Lung (tissue), 11 donors: ENCODE measurements at regions not wholly inside any gene's neighbourhood (a gene's known extent, or its start where the extent isn't known, plus 50 kb on each side); places are given as distances from the start of the nearest gene placed in this dataset.

ENCODE experiments used
- ATAC-seq: fragments of 200-7000 bp; cut with Tn5 transposase; one replicate; pipeline ENCODE4 v1.9.1; 2020; ENCODE audit warnings: moderate number of reproducible peaks; ENCODE audit not compliant: insufficient read depth, low FRiP score
- DNase-seq, 3 donors: peaks; one replicate each; pipeline ENCODE4 v3.0.0-alpha.2; 2013 to 2017
- H3K27ac ChIP-seq, 2 donors: one replicate each; pipeline ENCODE4 v1.5.1; 2013; ENCODE audit warnings: mild to moderate bottlenecking in 2 of 2, moderate library complexity in 2 of 2, control low read depth in 1 of 2, inconsistent platforms in 1 of 2, low read depth in 1 of 2, low read length in 1 of 2
- H3K27me3 ChIP-seq, 3 donors: one replicate each; pipeline ENCODE4 v1.5.1; 2013; ENCODE audit warnings: low read length in 2 of 3; ENCODE audit not compliant: control insufficient read depth in 3 of 3, insufficient read depth in 3 of 3
- H3K36me3 ChIP-seq, 4 donors: one replicate each; pipeline ENCODE4 v1.5.1; 2013; ENCODE audit warnings: low read length in 4 of 4, mild to moderate bottlenecking in 1 of 4, moderate library complexity in 1 of 4; ENCODE audit not compliant: control insufficient read depth in 4 of 4, insufficient read depth in 4 of 4
- H3K4me1 ChIP-seq, 5 donors: one replicate each; pipeline ENCODE4 v1.5.1; 2013; ENCODE audit warnings: low read length in 5 of 5, mild to moderate bottlenecking in 2 of 5, moderate library complexity in 1 of 5; ENCODE audit not compliant: control insufficient read depth in 5 of 5, insufficient read depth in 5 of 5
- H3K4me3 ChIP-seq: one replicate; pipeline ENCODE4 v1.5.1; 2013; ENCODE audit warnings: mild to moderate bottlenecking, control low read depth, moderate library complexity
- H3K9ac ChIP-seq, 2 donors: one replicate each; pipeline ENCODE4 v1.5.1; 2013; ENCODE audit warnings: low read length in 2 of 2, control low read depth in 1 of 2; ENCODE audit not compliant: insufficient read depth in 1 of 2
- H3K9me3 ChIP-seq, 4 donors: one replicate each; pipeline ENCODE4 v1.5.1; 2013; ENCODE audit warnings: low read length in 3 of 4, mild to moderate bottlenecking in 1 of 4, moderate library complexity in 1 of 4; ENCODE audit not compliant: control insufficient read depth in 4 of 4, insufficient read depth in 3 of 4
- CTCF ChIP-seq: IDR thresholded peaks from 2 replicates; pipeline ENCODE4 v1.5.1; 2012; ENCODE audit warnings: mild to moderate bottlenecking; ENCODE audit errors: control extremely low read depth, extremely low read depth
- WGBS, 2 donors: extraction: QIAGEN DNeasy Blood & Tissue Kit; methylation state at CpG; one replicate each; pipeline ENCODE4 v1.1.7; 2013; 5-methylcytosine and 5-hydroxymethylcytosine counted together
- donor health status: control.
- donor health status: control.
- donor health status: Bipolar disorder and iron deficiency.
- donor health status: healthy.
- donor health status: DM: yes; HTN: yes; CAD: no.

GRCh38 chr16:89033796-89034572 lies 57.0 kb upstream of the CBFA2T3 start:
- Histone ChIP-seq H3K27me3 (peaks cover 5 to 18% (median 6%) of the 10 kb centered on the region in 3 donors), H3K36me3 (no peaks in the 10 kb centered on the region), H3K9ac (no peak overlapping the region), H3K4me3 (no peak overlapping the region), H3K27ac (no peak overlapping the region), H3K9me3 (no peaks in the 10 kb centered on the region), H3K4me1 (no peaks in the 10 kb centered on the region)
- TF ChIP-seq CTCF: no peak
- DNase-seq (no peak), ATAC-seq (no peak)
- 88 to 89% methylated on average over 31 of the region's 31 CpGs for WGBS, 2 donors

- 57 to 63% methylated on average over 10 of the region's 10 CpGs for WGBS, 2 donors
- no peak overlapping the region for H3K9ac ChIP-seq
- peaks cover 5 to 18% (median 6%) of the 10 kb centered on the region in 3 donors for H3K27me3 ChIP-seq
- no peak overlapping the region for H3K4me3 ChIP-seq
- H3K4me1 ChIP-seq: no peaks in the 10 kb centered on the region
- H3K36me3 ChIP-seq: no peaks in the 10 kb centered on the region
- TF ChIP-seq CTCF: no peak
- ATAC-seq (no peak), DNase-seq (no peak)
- no peak overlapping the region for H3K27ac ChIP-seq
- H3K9me3 ChIP-seq: no peaks in the 10 kb centered on the region
These were observed 57.6 kb upstream of the CBFA2T3 start for GRCh38 chr16:89034573-89034961.

- ATAC-seq (no peak), DNase-seq (no peak)
- Histone ChIP-seq H3K36me3 (no peaks in the 10 kb centered on the region), H3K27me3 (peaks cover 5 to 18% (median 6%) of the 10 kb centered on the region in 3 donors), H3K4me1 (no peaks in the 10 kb centered on the region), H3K9me3 (no peaks in the 10 kb centered on the region), H3K4me3 (no peak overlapping the region), H3K27ac (no peak overlapping the region), H3K9ac (no peak overlapping the region)
- WGBS, 2 donors: 55 to 74% methylated on average over 23 of the region's 23 CpGs
- no peak for TF ChIP-seq CTCF
These were observed 58.1 kb upstream of the CBFA2T3 start for GRCh38 chr16:89034971-89035668.
